GM12891 (cell line): ENCODE measurements at regions not wholly inside any gene's neighbourhood (a gene's known extent, or its start where the extent isn't known, plus 50 kb on each side); places are given as distances from the start of the nearest gene placed in this dataset.

Source experiments
- POLR2A ChIP-seq: IDR thresholded peaks from 2 replicates; pipeline ENCODE4 v1.6.1; 2011; ENCODE audit warnings: low read depth, low read length, control low read depth
- SPI1 ChIP-seq: IDR thresholded peaks from 2 replicates; pipeline ENCODE4 v1.6.1; 2011; ENCODE audit warnings: low read depth, low read length, control low read depth
- TAF1 ChIP-seq: IDR thresholded peaks from 2 replicates; pipeline ENCODE4 v1.6.1; 2011; ENCODE audit warnings: low read depth, low read length, control low read depth

- TF ChIP-seq SPI1 (no peak), POLR2A (no peak), TAF1 (no peak)
These were observed 167.2 kb upstream of the TAB2 start for GRCh38 chr6:149150301-149150700.
